HG03095 (cell line): ENCODE measurements at regions not wholly inside any gene's neighbourhood (a gene's known extent, or its start where the extent isn't known, plus 50 kb on each side); places are given as distances from the start of the nearest gene placed in this dataset.

Experiments
- ATAC-seq: cut with Tn5 transposase; IDR thresholded peaks from one replicate; pipeline ENCODE4 v1.9.1; 2021; ENCODE audit warnings: moderate library complexity; ENCODE audit not compliant: unreplicated experiment

DNA sequence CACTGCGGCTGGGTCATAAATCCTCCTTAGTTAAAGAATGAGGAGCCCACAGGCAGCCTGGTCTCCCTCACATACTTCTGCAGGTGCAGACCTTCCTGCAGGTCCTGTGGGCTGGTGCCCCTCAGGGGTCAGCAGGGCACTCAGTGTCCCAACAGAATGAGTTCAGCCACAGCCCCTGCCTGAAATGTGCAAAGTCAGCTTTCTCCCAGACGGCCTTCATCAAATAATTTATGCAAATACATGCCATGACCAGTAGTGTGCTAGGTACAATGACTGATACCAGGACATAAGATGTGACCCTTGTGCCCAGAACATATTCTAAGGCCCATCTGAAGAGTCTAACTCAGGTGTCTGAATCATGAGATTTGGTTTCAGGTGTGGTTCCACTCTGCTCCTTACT is 703.4 kb downstream of the TBC1D22A start:
- ATAC-seq, result no peak

DNA sequence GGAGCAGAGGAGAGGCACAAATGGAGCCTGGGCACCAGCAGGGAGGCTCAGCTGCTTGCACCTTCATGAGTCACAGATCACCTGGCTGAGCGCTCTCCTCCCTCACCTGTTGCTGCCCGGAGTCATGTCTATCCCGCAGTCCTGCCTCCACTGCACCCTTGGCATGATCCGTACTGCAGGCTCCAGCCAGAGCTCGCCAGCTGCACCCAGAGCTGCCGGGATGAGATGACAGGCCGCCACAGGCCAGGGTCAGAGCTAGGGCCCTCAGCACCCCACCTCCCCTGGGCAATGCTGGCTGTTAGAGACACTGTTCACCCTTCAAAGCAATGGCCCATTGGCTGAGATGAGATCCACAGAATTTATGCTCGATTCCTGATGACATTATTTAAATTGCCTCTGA is 702.8 kb downstream of the TBC1D22A start:
- no peak for ATAC-seq

DNA sequence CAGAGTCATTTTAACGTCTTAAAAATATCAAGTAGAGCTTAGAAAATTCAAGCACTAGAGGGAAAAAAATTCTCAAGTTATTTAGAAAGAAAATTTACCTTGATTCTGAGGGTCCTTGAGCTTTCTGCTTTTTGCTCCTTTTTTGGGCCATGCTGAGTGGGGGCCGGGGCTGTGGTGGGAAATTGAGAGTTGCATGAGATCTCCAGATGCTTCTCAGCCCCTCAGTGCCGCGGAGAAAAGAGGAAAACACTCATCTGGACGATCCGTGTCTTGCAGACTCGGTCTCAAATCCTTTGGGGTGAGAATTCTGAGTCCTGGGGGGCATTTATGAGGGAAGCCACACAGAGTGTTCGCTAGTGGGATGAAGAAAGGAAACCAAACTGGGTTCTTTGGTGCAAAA is 700.8 kb downstream of the TBC1D22A start:
- ATAC-seq, result no peak

DNA sequence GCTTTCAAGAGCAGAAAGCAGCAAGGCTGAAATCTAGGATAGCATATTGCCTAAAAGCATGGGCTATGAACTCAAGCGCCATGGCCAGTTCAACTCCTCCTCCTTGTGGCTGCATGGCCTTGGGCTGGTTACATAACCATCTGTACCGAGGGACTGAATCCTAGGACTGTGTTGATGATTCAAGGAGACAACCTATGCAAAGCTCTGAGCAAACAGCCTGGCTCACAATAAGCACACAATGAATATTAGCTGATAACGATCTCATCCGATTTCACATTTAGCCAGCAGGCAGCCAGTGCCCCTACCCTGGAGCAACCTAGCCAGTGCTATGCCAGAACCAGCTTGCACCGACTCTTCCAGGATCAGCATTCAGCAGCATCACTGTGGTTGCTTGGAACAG is 698.4 kb downstream of the TBC1D22A start:
- ATAC-seq, result no peak

DNA sequence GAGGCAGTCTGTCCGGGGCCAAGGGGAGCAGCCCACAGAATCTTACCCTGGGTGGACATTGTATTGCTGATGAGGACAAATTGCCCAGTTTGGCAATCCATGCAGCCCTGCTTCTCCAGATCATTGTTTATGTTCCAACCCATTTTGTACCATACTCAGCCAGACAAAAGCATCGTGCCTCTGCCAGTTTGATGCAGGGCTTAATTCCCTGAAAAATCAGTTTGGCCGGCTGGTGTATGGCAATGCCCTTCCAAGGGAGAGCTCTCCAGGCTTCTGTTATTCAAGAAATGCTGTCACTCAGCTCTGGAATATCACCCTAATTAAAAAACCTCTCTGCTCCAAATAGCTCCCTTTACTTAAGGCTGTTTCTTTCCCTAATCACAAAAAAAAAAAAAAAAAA is 697.7 kb downstream of the TBC1D22A start:
- no peak for ATAC-seq

DNA sequence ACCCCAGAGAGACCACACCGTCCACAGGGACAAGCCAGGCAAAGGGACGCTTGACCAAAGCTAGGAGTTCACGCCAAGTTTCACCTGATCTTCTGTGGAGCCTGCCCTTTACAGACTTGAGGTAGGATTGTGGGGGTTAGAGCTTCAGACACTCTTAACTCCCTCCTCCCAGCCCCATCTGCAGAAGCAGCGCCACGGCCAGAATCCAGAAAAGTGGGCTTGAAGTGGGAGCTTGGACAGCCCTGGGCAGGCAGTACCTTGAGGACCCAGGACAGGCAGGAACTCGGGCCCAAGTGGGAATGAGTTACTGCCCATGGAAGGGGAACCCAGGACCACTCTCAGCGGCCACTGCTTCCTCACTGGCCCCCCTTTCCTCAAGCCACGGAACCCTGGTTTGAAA is 695.9 kb downstream of the TBC1D22A start:
- no peak for ATAC-seq

DNA sequence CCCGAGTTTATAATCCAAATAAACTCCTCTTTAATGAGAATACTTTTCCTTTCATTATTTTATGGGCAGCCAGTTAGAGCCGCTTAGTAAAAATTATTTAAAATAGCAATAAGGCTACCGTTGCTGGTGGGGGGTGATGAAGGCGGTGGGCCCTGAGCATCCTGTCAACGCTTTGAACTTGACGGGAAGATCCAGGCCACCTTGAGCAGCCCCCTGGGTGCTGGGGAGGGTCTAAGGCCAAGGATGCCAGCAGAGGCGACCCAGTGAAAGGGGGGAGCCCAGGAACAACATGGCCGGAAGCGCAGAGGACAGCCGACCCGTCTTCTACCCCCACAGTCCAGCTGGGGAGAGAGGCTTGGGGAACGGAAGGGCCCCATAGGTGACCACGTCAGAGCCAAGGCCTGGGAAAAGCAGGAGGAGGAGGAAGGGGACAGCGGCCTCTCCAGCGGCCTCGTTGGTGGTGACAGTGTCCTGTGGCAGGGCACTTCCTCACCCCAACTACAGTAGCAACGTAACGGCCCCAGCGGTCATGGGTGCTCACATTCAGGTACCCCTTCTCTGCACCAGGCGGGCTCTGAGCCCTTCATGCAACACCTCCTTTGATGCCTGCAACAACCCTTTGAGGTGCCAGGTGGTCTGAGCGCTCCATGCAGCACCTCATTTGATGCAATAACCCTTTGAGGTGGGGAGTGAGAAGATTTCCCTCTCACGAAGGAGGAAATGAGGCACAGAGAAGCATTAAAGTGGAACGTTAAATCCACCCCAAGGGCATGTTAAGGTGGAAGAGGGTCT is 695.3 kb downstream of the TBC1D22A start:
- ATAC-seq, result no peak

DNA sequence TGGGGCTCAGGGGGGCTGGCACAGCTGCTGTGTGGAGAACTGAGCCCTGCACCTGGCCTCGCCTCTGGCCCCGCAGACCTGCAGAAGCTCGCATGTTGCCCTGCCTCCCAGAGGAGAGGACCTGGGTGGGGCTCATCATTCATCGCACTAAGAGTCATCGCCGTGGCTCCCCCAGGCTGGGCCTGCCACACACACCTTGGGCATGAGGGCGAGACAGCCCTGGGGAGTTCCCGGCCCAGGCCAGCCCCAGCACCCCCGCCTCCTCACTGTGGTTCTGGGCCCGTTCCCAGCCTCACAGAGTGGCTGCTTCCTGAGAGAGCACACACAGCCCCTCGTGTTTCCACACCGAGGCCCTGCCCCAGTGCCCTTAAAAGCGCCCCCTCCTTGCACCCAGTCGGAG is 694.6 kb downstream of the TBC1D22A start:
- no peak for ATAC-seq

DNA sequence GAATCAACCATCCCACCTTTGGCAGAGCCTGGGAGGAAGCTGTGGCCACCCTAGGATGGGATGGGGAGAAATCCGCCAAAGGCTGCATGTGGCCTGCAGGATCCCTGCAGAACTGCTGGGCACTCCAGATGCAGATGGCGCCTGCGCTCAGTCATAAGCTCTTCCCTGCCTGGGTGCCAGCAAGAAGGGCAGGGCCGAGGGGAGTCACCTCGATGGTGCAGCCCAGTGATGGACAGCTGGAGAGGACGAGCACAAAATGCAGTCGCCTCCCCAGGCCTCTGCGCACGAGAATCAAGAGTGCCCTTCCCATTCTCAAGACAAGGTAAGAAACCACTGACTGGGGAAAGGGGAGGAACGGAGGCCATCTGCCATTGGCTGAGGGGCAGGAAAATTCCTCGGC is 693.6 kb downstream of the TBC1D22A start:
- no peak for ATAC-seq

DNA sequence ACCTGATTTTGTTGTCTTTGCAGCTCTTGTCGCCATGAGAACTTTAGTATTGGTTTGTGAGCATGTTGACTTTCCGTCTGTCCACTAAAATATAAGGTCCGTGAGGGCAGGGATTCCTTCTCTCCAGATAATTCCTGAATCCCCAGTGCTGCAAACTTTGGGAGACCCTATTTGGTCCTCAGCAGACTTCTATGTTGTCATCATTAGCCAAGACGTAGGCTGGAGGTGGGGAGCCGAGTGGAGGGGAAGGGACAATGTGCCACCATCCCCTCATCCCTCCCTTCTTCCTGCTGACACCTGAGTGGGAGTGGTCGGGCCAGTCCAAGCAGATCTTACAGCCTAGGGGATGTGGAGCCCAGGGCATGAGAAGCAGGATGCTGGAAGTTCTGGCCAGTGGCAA is 690.6 kb downstream of the TBC1D22A start:
- no peak for ATAC-seq

DNA sequence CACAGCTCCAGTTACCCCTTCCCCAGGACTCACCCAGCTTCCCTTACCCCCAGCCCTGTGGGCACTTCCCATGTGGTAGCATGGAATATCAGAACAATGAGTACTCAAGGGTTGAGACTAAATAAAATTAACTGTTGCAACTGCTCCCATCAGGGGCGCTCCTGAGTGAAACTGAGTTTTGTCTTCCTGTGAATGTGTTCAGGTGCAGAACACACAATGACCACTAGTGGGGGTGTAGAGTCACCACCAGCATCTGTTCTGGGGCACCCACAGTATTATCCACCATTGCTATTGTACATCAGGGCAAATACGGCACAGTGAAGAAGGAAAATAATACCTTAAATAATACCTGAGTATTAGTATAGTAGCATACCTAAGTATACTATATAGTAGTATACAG is 689.7 kb downstream of the TBC1D22A start:
- no peak for ATAC-seq

DNA sequence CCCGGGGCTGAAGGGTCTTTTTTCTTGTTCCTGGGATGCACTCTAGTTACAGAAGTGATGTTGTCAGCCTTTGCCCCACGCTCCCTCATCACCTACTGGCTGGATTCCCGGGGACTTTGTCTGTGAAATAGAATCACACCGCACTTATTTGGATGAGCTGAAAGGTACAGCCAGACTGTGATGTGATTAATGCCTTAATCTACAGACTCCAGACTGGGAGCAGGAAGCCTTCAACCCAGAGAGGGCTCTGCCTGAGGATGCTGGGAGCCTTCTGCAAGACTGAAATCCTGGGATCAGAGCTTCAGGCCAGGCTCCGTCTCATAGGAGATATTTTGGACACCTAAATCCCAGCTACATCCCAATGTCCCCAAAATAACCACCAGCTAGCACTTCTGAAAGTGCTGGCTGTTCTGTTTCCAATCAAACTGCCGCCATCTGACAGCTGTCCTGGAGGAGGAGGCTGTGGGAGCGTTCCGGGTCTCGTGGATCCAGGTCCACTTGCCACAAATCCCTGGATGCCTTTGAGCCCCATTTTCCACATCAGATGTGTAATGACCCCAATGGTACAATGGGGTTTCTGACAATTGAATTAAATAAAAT is 688.5 kb downstream of the TBC1D22A start:
- ATAC-seq, result no peak

DNA sequence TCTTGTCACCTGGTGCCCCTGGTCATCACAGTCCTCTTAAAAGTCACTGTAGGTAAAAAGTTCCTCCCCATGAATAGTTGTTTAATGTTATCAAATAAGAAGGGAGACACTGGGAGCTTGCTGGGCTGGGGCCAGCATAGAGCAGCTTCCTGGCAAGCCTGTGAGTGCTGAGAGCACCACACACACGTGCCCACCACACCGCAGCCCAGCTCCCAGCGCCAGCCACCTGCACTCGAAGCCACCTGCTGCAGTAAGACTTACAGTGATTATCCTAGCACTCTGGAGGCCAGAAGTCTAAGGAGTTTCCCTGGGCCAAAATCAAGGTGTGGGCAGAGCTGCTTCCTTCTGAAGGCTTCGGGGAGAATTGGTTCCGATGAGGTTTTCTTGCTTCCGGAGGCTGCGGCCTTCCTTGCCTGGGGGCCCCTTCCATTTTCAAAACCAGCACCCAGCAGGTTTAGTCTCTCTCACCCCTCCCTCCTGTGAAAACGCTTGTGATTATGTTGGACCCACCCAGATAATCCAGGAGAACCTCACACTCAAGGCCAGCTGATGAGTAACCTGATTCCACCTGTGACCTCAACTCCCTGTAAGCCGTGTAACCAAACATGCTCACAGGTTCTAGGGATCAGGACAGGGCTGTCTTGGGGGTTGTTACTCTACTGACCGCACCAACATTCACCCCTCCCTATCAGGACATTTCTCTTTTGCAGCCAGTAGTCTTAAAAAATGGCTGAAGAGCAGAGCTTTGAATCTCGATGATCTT is 687.2 kb downstream of the TBC1D22A start:
- ATAC-seq, result no peak

DNA sequence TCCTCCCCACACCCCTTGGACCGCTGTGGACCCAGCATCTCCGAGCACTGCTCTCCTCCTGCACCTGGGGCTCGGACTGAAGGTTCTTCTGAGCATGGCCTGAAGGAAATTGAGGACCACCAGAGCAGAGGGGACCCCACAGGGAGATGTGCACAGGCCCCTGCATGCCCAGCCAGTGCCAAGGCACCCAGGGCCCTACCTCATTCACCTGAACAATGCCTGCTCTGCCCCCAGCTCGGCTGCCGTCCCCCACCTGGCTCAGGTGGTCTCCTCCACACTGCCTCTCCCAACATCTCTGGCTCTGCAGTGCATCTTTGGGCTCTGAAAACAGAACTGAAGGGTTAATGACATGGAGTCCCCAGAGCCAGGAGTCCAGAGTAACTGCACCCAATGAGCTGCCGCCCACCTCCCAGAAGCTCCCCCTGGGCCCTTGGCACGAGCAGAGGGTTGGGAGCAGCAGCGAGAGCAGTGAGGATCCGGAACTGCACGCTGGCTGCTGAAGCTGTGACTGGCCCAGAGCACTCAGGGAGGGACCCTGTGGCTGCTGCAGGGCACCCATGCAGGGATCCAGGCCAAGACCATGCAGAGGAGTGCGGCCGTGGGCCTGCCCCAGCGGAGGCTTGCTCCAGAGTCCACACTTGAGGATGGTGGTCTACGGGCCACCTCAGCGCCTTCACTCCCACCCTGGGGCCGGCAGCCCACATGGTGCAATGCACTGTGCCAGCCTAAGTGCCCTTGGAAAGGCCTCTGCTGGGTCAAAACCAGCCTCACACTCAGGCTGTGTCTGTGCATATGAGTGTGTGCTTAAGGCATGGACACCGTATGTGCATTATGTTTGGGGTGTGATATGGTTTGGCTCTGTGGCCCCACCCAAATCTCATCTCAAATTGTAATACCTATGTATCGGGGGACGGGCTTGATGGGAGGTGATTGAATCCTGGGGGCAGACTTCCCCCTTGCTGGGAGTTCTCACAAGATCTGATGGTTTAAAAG is 686.1 kb downstream of the TBC1D22A start:
- no peak for ATAC-seq

DNA sequence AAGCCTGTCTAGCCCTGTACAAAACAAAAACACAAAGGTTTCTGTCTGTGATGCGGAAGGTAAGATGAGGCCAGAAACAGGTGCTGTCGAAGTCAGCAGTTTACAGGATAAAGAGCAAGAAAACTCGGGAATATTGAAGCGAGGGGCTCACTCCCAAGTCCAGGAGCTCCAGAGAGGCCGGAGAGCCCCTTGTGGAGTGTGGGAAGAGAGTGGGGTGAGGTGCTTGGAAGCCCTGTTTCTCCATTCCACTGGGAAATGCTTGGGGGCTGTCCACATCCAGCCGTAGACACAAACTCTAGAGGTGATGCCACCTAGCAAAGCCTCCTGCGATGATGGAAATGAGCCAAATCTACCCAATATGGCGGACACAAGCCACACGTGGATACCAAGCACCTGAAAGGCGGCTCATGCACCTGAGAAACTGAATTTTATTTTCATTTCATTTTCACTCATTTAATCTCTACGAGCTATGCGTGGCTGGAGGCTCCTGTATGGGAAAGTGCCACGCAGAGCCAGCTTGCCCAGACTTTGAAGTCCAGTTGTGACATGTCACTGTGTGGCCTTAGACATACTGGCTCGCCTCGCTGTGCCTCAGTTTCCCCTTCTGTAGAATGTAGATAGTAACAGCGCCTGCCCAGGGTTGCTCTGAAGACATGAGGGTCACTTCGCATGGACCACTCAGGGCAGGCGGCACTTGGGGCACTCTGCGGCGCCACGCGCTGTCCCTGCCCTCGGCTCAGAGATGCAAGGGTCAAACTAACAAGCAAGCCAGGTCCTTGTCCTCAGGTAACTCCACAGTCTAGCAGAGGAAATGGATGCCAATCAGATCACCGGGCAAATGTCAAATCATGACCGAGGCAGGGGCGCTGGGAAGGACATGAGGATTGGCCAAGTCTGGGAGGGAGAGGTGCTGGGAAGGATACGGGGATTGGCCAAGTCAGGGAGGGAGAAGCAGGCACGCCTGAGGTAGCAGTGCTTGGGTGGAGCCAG is 684.7 kb downstream of the TBC1D22A start:
- no peak for ATAC-seq

DNA sequence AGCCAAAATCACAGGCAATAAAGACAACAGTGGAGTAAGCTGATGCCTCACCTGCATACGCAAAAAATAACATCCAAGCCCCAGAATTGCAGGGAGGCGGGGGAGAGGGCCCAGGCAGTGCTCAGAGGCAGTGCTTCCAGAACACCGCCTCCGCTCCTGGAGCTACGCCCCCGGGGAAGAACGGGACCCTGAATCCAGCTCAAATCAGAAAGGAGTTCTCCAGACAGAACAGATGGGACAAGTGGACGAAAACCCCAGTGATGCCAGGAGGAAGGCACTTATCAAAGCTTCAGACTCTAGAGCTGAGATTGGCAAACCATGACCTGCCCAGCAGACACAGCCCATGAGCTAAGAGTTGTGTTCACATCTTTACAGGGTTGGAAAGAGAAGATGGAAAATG is 683.9 kb downstream of the TBC1D22A start:
- no peak for ATAC-seq

DNA sequence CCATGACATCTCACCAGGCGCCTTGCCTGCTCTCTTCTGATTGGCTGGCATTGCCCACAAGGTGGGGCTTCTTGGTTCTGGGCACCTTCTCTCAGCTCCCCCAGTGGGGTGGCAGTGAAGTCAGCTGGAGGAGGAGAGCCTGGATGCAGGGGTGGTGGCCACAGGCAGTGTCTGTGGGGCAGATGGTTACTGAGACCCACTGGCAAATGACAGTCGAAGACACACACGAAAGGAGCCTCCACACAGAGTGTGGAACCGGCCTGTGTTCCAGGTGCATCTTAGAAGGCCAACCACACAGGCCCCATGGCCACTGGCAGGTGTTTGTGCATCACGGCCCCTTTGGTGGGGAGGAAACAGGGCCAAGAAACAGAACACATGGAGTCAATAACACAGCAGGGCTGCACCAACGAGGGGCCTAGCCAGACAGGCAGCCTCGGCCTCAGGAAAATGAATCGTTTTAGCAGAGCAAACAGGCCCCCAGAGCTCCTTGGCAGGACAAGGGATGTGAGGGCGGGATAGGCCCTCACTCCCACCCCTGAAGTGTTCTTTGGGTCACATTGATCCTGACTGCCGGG is 683.4 kb downstream of the TBC1D22A start:
- no peak for ATAC-seq

DNA sequence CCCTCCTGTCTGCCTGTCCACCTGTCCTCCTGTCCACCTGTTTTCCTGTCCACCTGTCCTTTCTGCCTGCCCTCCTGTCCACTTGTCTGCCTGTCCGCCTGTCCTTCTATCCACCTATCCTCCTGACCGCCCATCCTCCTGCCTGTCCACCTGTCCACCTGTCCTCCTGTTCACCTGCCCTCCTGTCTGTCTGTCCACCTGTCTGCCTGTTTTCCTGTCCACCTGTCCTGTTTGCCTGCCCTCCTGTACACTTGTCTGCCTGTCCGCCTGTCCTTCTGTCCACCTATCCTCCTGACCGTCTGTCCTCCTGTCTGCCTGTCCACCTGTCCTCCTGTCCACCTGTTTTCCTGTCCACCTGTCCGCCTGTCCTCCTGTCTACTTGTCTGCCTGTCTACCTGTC is 682.8 kb downstream of the TBC1D22A start:
- ATAC-seq, result no peak

DNA sequence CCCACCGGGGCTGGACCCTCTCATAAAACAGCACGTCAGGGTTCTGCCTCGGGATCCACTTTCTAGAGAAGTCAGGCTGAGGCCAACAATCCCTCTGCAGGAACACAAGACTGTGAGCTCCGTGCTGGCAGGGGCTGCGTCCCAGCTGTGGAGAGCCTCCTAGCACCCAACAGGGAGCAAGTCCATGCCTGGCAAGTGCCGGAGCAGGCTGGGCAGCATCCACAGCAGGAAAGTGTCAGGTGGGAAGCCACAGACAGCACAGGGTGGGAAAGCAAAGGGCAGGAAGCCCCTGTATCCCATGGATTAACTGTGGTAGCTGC is 682.3 kb downstream of the TBC1D22A start:
- no peak for ATAC-seq
